ENCODE measurements at regions not wholly inside any gene's neighbourhood (a gene's known extent, or its start where the extent isn't known, plus 50 kb on each side); places are given as distances from the start of the nearest gene placed in this dataset.
A peak's percentile ranks its signal among the peaks of the same experiment; 100 is the strongest.

GRCh38 chr15:95715116-95715903 lies 615.2 kb upstream of the NR2F2 start:
- no peaks in the 10 kb centered on the region for H3K36me3 Mint-ChIP-seq
- H3K27ac Mint-ChIP-seq: no peak overlapping the region
- no peaks in the 10 kb centered on the region for H3K27me3 Mint-ChIP-seq
- peaks cover 10% of the 10 kb centered on the region for H3K4me1 Mint-ChIP-seq
- H3K9me3 Mint-ChIP-seq: no peaks in the 10 kb centered on the region
- no peak overlapping the region for H3K4me3 Mint-ChIP-seq

GRCh38 chr15:95715906-95716656 lies 614.4 kb upstream of the NR2F2 start:
- Mint-ChIP-seq H3K4me3 (no peak overlapping the region), H3K36me3 (no peaks in the 10 kb centered on the region), H3K4me1 (peaks cover 10% of the 10 kb centered on the region), H3K27me3 (no peaks in the 10 kb centered on the region), H3K9me3 (no peaks in the 10 kb centered on the region), H3K27ac (no peak overlapping the region)

- Mint-ChIP-seq H3K4me1 (peaks cover 10% of the 10 kb centered on the region), H3K9me3 (no peaks in the 10 kb centered on the region), H3K4me3 (no peak overlapping the region), H3K36me3 (no peaks in the 10 kb centered on the region), H3K27me3 (no peaks in the 10 kb centered on the region), H3K27ac (no peak overlapping the region)
These were observed 613.8 kb upstream of the NR2F2 start for GRCh38 chr15:95716708-95717107.

- Mint-ChIP-seq H3K4me1 (peaks cover 10% of the 10 kb centered on the region), H3K4me3 (no peak overlapping the region), H3K27ac (no peak overlapping the region), H3K9me3 (no peaks in the 10 kb centered on the region), H3K36me3 (no peaks in the 10 kb centered on the region), H3K27me3 (no peaks in the 10 kb centered on the region)
These were observed 612.1 kb upstream of the NR2F2 start for GRCh38 chr15:95718441-95718840.

GRCh38 chr15:95724908-95725633 lies 605.4 kb upstream of the NR2F2 start:
- no peaks in the 10 kb centered on the region for H3K36me3 Mint-ChIP-seq
- H3K27ac Mint-ChIP-seq: no peak overlapping the region
- H3K27me3 Mint-ChIP-seq: no peaks in the 10 kb centered on the region
- H3K4me1 Mint-ChIP-seq: no peaks in the 10 kb centered on the region
- H3K9me3 Mint-ChIP-seq: no peaks in the 10 kb centered on the region
- H3K4me3 Mint-ChIP-seq: no peak overlapping the region

- Mint-ChIP-seq H3K9me3 (no peaks in the 10 kb centered on the region), H3K4me1 (no peaks in the 10 kb centered on the region), H3K27ac (no peak overlapping the region), H3K27me3 (no peaks in the 10 kb centered on the region), H3K36me3 (no peaks in the 10 kb centered on the region), H3K4me3 (no peak overlapping the region)
These were observed 603.6 kb upstream of the NR2F2 start for GRCh38 chr15:95726891-95727290.

- H3K36me3 Mint-ChIP-seq: peaks cover 6% of the 10 kb centered on the region
- peaks cover 44% of the 10 kb centered on the region for H3K4me1 Mint-ChIP-seq
- H3K27me3 Mint-ChIP-seq: no peaks in the 10 kb centered on the region
- peak overlapping the region; percentile 51 for H3K4me3 Mint-ChIP-seq
- peak overlapping the region; percentile 76 for H3K27ac Mint-ChIP-seq
- H3K9me3 Mint-ChIP-seq: peaks cover 15% of the 10 kb centered on the region
These were observed 596.6 kb upstream of the NR2F2 start for GRCh38 chr15:95733931-95734330.

GRCh38 chr15:95734422-95735316 lies 595.8 kb upstream of the NR2F2 start:
- Mint-ChIP-seq H3K36me3 (peaks cover 8% of the 10 kb centered on the region), H3K27me3 (no peaks in the 10 kb centered on the region), H3K4me3 (peak overlapping the region; percentile 51), H3K4me1 (peaks cover 44% of the 10 kb centered on the region), H3K9me3 (peaks cover 15% of the 10 kb centered on the region), H3K27ac (peak overlapping the region; percentile 76)

- peaks cover 15% of the 10 kb centered on the region for H3K9me3 Mint-ChIP-seq
- peaks cover 55% of the 10 kb centered on the region for H3K4me1 Mint-ChIP-seq
- no peak overlapping the region for H3K27ac Mint-ChIP-seq
These were observed 593.4 kb upstream of the NR2F2 start for GRCh38 chr15:95737060-95737459.

GRCh38 chr15:95739131-95739530 lies 591.4 kb upstream of the NR2F2 start:
- Mint-ChIP-seq H3K27ac (no peak overlapping the region), H3K9me3 (peaks cover 21% of the 10 kb centered on the region), H3K36me3 (peaks cover 8% of the 10 kb centered on the region), H3K4me1 (peaks cover 53% of the 10 kb centered on the region), H3K27me3 (no peaks in the 10 kb centered on the region), H3K4me3 (no peak overlapping the region)

More at GRCh38 chr15:95737060-95737459, 593.4 kb upstream of the NR2F2 start:
- peaks cover 8% of the 10 kb centered on the region for H3K36me3 Mint-ChIP-seq
- H3K4me3 Mint-ChIP-seq: no peak overlapping the region
- H3K27me3 Mint-ChIP-seq: no peaks in the 10 kb centered on the region

GRCh38 chr15:95741830-95742229 lies 588.7 kb upstream of the NR2F2 start:
- H3K36me3 Mint-ChIP-seq: peaks cover 2% of the 10 kb centered on the region
- H3K27me3 Mint-ChIP-seq: no peaks in the 10 kb centered on the region
- peak overlapping the region; percentile 51 for H3K4me3 Mint-ChIP-seq
- H3K27ac Mint-ChIP-seq: peak overlapping the region; percentile 74
- peaks cover 10% of the 10 kb centered on the region for H3K9me3 Mint-ChIP-seq
- peaks cover 29% of the 10 kb centered on the region for H3K4me1 Mint-ChIP-seq

- H3K27me3 Mint-ChIP-seq: no peaks in the 10 kb centered on the region
- H3K27ac Mint-ChIP-seq: peak overlapping the region; percentile 74
- H3K9me3 Mint-ChIP-seq: peaks cover 12% of the 10 kb centered on the region
- H3K4me1 Mint-ChIP-seq: peaks cover 25% of the 10 kb centered on the region
- H3K4me3 Mint-ChIP-seq: no peak overlapping the region
- peaks cover 2% of the 10 kb centered on the region for H3K36me3 Mint-ChIP-seq
These were observed 588.2 kb upstream of the NR2F2 start for GRCh38 chr15:95742256-95742655.

- Mint-ChIP-seq H3K9me3 (peaks cover 12% of the 10 kb centered on the region), H3K27ac (no peak overlapping the region), H3K36me3 (peaks cover 2% of the 10 kb centered on the region), H3K4me3 (no peak overlapping the region), H3K4me1 (peaks cover 24% of the 10 kb centered on the region), H3K27me3 (no peaks in the 10 kb centered on the region)
These were observed 587.7 kb upstream of the NR2F2 start for GRCh38 chr15:95742836-95743235.

- no peaks in the 10 kb centered on the region for H3K9me3 Mint-ChIP-seq
These were observed 573.3 kb upstream of the NR2F2 start for GRCh38 chr15:95757171-95757570.

GRCh38 chr15:95758451-95758850 lies 572.0 kb upstream of the NR2F2 start:
- no peak overlapping the region for H3K27ac Mint-ChIP-seq
- no peaks in the 10 kb centered on the region for H3K36me3 Mint-ChIP-seq
- H3K4me3 Mint-ChIP-seq: no peak overlapping the region
- H3K4me1 Mint-ChIP-seq: no peaks in the 10 kb centered on the region
- no peaks in the 10 kb centered on the region for H3K27me3 Mint-ChIP-seq
- no peaks in the 10 kb centered on the region for H3K9me3 Mint-ChIP-seq

More at GRCh38 chr15:95757171-95757570, 573.3 kb upstream of the NR2F2 start:
- H3K27ac Mint-ChIP-seq: no peak overlapping the region
- no peaks in the 10 kb centered on the region for H3K36me3 Mint-ChIP-seq
- H3K4me1 Mint-ChIP-seq: no peaks in the 10 kb centered on the region
- peaks cover 2% of the 10 kb centered on the region for H3K27me3 Mint-ChIP-seq
- no peak overlapping the region for H3K4me3 Mint-ChIP-seq
